ENCODE measurements at regions not wholly inside any gene's neighbourhood (a gene's known extent, or its start where the extent isn't known, plus 50 kb on each side); places are given as distances from the start of the nearest gene placed in this dataset.

- Histone ChIP-seq H3K9me3 (no peaks in the 10 kb centered on the region), H3K36me3 (no peaks in the 10 kb centered on the region), H3K27me3 (no peaks in the 10 kb centered on the region), H3K27ac (no peak overlapping the region), H3K4me1 (no peaks in the 10 kb centered on the region), H3K4me3 (no peak overlapping the region)
- 73 to 78% methylated on average over 4 to 9 of the region's 9 CpGs for WGBS, 2 donors
- no peak for TF ChIP-seq POLR2AphosphoS5 (IDR thresholded peaks at IDR 0.05)
- no peak for TF ChIP-seq POLR2A (IDR thresholded peaks at IDR 0.05)
- no peak for TF ChIP-seq EP300 (IDR thresholded peaks at IDR 0.05)
- no peak for TF ChIP-seq CTCF (IDR thresholded peaks at IDR 0.05)
- DNase-seq (no peak), ATAC-seq (ENCODE audit: low FRiP score in 2 of 2) (no peak)
Observed at GRCh38 chr2:15766303-15766861, 174.0 kb upstream of the MYCN start.

GRCh38 chr2:15766911-15767597, 173.3 kb upstream of the MYCN start:
- Histone ChIP-seq H3K4me3 (no peak overlapping the region), H3K4me1 (no peaks in the 10 kb centered on the region), H3K9me3 (no peaks in the 10 kb centered on the region), H3K27ac (no peak overlapping the region), H3K36me3 (no peaks in the 10 kb centered on the region), H3K27me3 (no peaks in the 10 kb centered on the region)
- TF ChIP-seq POLR2AphosphoS5 (IDR thresholded peaks at IDR 0.05), result no peak
- no peak for TF ChIP-seq CTCF (IDR thresholded peaks at IDR 0.05)
- TF ChIP-seq EP300 (IDR thresholded peaks at IDR 0.05), result no peak
- no peak for TF ChIP-seq POLR2A (IDR thresholded peaks at IDR 0.05)
- 79 to 88% methylated on average over 11 to 17 of the region's 17 CpGs for WGBS, 2 donors
- no peak for ATAC-seq (ENCODE audit: low FRiP score in 2 of 2)
- no peak for DNase-seq

- Histone ChIP-seq H3K9me3 (no peaks in the 10 kb centered on the region), H3K4me3 (no peak overlapping the region), H3K36me3 (no peaks in the 10 kb centered on the region), H3K27me3 (no peaks in the 10 kb centered on the region), H3K27ac (no peak overlapping the region), H3K4me1 (no peaks in the 10 kb centered on the region)
- ATAC-seq (ENCODE audit: low FRiP score in 2 of 2) (no peak), DNase-seq (peak in 1 of 2 donors; percentile 47)
- TF ChIP-seq EP300 (IDR thresholded peaks at IDR 0.05), result no peak
- no peak for TF ChIP-seq CTCF (IDR thresholded peaks at IDR 0.05)
- no peak for TF ChIP-seq POLR2AphosphoS5 (IDR thresholded peaks at IDR 0.05)
- no peak for TF ChIP-seq POLR2A (IDR thresholded peaks at IDR 0.05)
- WGBS, 2 donors, result 74 to 75% methylated on average over 5 of the region's 5 CpGs
Observed at GRCh38 chr2:15767679-15768078, 172.7 kb upstream of the MYCN start.

- H3K4me3 ChIP-seq, result no peak overlapping the region
- TF ChIP-seq CTCF (IDR thresholded peaks at IDR 0.05) (no peak), POLR2AphosphoS5 (IDR thresholded peaks at IDR 0.05) (no peak)
- 92% methylated on average over 7 of the region's 7 CpGs for WGBS, 2 donors
- H3K36me3 ChIP-seq, result no peaks in the 10 kb centered on the region
- no peak overlapping the region for H3K27ac ChIP-seq
- no peaks in the 10 kb centered on the region for H3K4me1 ChIP-seq
- no peak for ATAC-seq (ENCODE audit: low FRiP score in 2 of 2)
- H3K9me3 ChIP-seq, result no peaks in the 10 kb centered on the region
- no peaks in the 10 kb centered on the region for H3K27me3 ChIP-seq
- no peak for DNase-seq
Observed at GRCh38 chr2:15768142-15768541, 172.2 kb upstream of the MYCN start.

- no peak for DNase-seq
Observed at GRCh38 chr2:15768615-15769014, 171.7 kb upstream of the MYCN start.

More at GRCh38 chr2:15768615-15769014, 171.7 kb upstream of the MYCN start:
- Histone ChIP-seq H3K36me3 (no peaks in the 10 kb centered on the region), H3K27me3 (no peaks in the 10 kb centered on the region), H3K9me3 (no peaks in the 10 kb centered on the region), H3K27ac (no peak overlapping the region), H3K4me3 (no peak overlapping the region), H3K4me1 (no peaks in the 10 kb centered on the region)
- no peak for ATAC-seq (ENCODE audit: low FRiP score in 2 of 2)
- no peak for TF ChIP-seq POLR2AphosphoS5 (IDR thresholded peaks at IDR 0.05)
- TF ChIP-seq POLR2A (IDR thresholded peaks at IDR 0.05), result no peak
- no peak for TF ChIP-seq CTCF (IDR thresholded peaks at IDR 0.05)
- 82 to 85% methylated on average over 7 to 10 of the region's 10 CpGs for WGBS, 2 donors
